Astrocyte (in vitro differentiated cells and primary cell): ENCODE measurements at regions not wholly inside any gene's neighbourhood (a gene's known extent, or its start where the extent isn't known, plus 50 kb on each side); places are given as distances from the start of the nearest gene placed in this dataset.
A peak's percentile ranks its signal among the peaks of the same experiment; 100 is the strongest.

Experiments used
- DNase-seq: peaks from one replicate; pipeline ENCODE4 v3.0.0-alpha.2; 2010; ENCODE audit warnings: low read depth
- FAIRE-seq: peaks from 2 replicates; lab custom pipeline; 2011; peaks lifted over from hg19 to GRCh38; lab: Jason Lieb, UNC
- H2AFZ ChIP-seq: 2 replicates; pipeline ENCODE4 v1.6.0; 2012; ENCODE audit warnings: low read depth, low read length, inconsistent platforms
- H3K27ac ChIP-seq: 2 replicates; pipeline ENCODE4 v1.5.1; 2011; ENCODE audit warnings: low read depth, low read length, inconsistent platforms
- H3K27me3 ChIP-seq: 2 replicates; pipeline ENCODE4 v1.6.0; 2011; ENCODE audit warnings: low read length, inconsistent platforms; ENCODE audit not compliant: insufficient read depth
- H3K36me3 ChIP-seq: 2 replicates; pipeline ENCODE4 v1.5.1; 2011; ENCODE audit warnings: low read length, inconsistent platforms; ENCODE audit not compliant: insufficient read depth
- H3K4me1 ChIP-seq: 2 replicates; pipeline ENCODE4 v1.5.1; 2011; ENCODE audit warnings: low read length, inconsistent platforms; ENCODE audit not compliant: insufficient read depth
- H3K4me2 ChIP-seq: 2 replicates; pipeline ENCODE4 v1.6.0; 2012; ENCODE audit warnings: low read length, inconsistent platforms
- H3K4me3 ChIP-seq: 2 replicates; pipeline ENCODE4 v1.5.1; 2011; ENCODE audit warnings: low read depth, mild to moderate bottlenecking, low read length, inconsistent platforms; ENCODE audit not compliant: insufficient read depth
- H3K79me2 ChIP-seq: 2 replicates; pipeline ENCODE4 v1.6.0; 2012; ENCODE audit warnings: mild to moderate bottlenecking, low read length, inconsistent platforms; ENCODE audit not compliant: insufficient read depth
- H3K9ac ChIP-seq: 2 replicates; pipeline ENCODE4 v1.6.0; 2012; ENCODE audit warnings: mild to moderate bottlenecking, low read length, inconsistent platforms
- H3K9me3 ChIP-seq: 2 replicates; pipeline ENCODE4 v1.5.1; 2012; ENCODE audit warnings: low read depth, mild to moderate bottlenecking, low read length, inconsistent platforms; ENCODE audit not compliant: insufficient read depth
- H4K20me1 ChIP-seq: 2 replicates; pipeline ENCODE4 v1.6.0; 2012; ENCODE audit warnings: low read length, inconsistent platforms; ENCODE audit not compliant: insufficient read depth
- H3K27ac Mint-ChIP-seq: one replicate; pipeline ENCODE4 v1.8.0; 2021; ENCODE audit warnings: mild to moderate bottlenecking, mixed read lengths; ENCODE audit not compliant: unreplicated experiment
- H3K27me3 Mint-ChIP-seq: one replicate; pipeline ENCODE4 v1.8.0; 2021; ENCODE audit warnings: low read depth, mixed read lengths; ENCODE audit not compliant: unreplicated experiment
- H3K36me3 Mint-ChIP-seq: one replicate; pipeline ENCODE4 v1.8.0; 2021; ENCODE audit warnings: low read depth, mixed read lengths; ENCODE audit not compliant: unreplicated experiment
- H3K4me1 Mint-ChIP-seq: one replicate; pipeline ENCODE4 v1.8.0; 2021; ENCODE audit warnings: low read depth, mixed read lengths; ENCODE audit not compliant: unreplicated experiment
- H3K4me3 Mint-ChIP-seq: one replicate; pipeline ENCODE4 v1.8.0; 2021; ENCODE audit warnings: mild to moderate bottlenecking, moderate library complexity, mixed read lengths; ENCODE audit not compliant: unreplicated experiment
- H3K9me3 Mint-ChIP-seq: one replicate; pipeline ENCODE4 v1.8.0; 2021; ENCODE audit warnings: mild to moderate bottlenecking, mixed read lengths; ENCODE audit not compliant: unreplicated experiment
- EZH2 ChIP-seq: IDR thresholded peaks from 2 replicates; pipeline ENCODE4 v1.6.1; 2012; ENCODE audit warnings: mild to moderate bottlenecking, low read length, inconsistent platforms; ENCODE audit not compliant: insufficient read depth
- TF ChIP-seq, protein P1 (sequence below): IDR thresholded peaks from 2 replicates; pipeline ENCODE4 v1.5.1; 2011; ENCODE audit warnings: low read depth, mild to moderate bottlenecking, inconsistent platforms, low read length, moderate library complexity; ENCODE audit not compliant: insufficient read depth

DNA sequence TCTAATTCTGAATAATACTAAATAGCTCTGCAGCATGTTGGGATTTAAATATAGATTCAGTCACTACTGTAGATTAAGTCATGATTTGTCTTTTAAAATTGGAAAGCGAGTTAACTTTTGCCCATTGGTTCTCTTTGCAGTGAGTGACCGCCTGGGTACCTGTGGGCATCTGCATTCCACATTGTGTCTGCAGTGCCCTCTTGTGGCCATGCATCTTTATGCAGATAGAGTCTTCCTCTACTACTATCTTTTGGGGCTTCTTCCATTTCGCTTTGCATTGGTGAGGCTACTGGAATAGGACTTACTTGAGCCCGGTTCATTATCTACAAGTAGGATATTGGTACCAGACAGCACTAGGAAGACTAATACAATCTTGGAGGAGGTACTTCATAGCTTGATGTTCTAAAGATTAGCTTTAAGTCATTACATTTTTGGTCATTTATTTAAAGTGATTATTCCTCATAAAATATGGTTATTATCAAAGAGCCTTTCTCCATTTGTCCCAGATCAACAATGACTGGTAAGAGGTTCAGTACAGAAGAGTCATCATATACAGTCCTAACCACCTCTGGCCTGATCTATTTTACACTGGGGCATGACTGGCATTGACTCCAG, 203.0 kb downstream of the SOCS6 start:
- H3K27ac Mint-ChIP-seq: no peak overlapping the region
- no peaks in the 10 kb centered on the region for H3K9me3 Mint-ChIP-seq
- H4K20me1 ChIP-seq: no peaks in the 10 kb centered on the region
- H3K27ac ChIP-seq: no peak overlapping the region
- H3K27me3 Mint-ChIP-seq: peaks cover 6% of the 10 kb centered on the region
- H3K4me1 Mint-ChIP-seq: peaks cover 8% of the 10 kb centered on the region
- H2AFZ ChIP-seq: no peak overlapping the region
- no peak overlapping the region for H3K4me2 ChIP-seq
- H3K4me3 Mint-ChIP-seq: no peak overlapping the region
- H3K4me1 ChIP-seq: no peaks in the 10 kb centered on the region
- H3K36me3 Mint-ChIP-seq: no peaks in the 10 kb centered on the region
- DNase-seq: peak; percentile 6
- no peaks in the 10 kb centered on the region for H3K9me3 ChIP-seq
- no peak overlapping the region for H3K9ac ChIP-seq
- H3K79me2 ChIP-seq: no peaks in the 10 kb centered on the region
- no peaks in the 10 kb centered on the region for H3K36me3 ChIP-seq
- TF ChIP-seq, protein P1, sequence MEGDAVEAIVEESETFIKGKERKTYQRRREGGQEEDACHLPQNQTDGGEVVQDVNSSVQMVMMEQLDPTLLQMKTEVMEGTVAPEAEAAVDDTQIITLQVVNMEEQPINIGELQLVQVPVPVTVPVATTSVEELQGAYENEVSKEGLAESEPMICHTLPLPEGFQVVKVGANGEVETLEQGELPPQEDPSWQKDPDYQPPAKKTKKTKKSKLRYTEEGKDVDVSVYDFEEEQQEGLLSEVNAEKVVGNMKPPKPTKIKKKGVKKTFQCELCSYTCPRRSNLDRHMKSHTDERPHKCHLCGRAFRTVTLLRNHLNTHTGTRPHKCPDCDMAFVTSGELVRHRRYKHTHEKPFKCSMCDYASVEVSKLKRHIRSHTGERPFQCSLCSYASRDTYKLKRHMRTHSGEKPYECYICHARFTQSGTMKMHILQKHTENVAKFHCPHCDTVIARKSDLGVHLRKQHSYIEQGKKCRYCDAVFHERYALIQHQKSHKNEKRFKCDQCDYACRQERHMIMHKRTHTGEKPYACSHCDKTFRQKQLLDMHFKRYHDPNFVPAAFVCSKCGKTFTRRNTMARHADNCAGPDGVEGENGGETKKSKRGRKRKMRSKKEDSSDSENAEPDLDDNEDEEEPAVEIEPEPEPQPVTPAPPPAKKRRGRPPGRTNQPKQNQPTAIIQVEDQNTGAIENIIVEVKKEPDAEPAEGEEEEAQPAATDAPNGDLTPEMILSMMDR: peak; percentile 87
- TF ChIP-seq EZH2: no peak
- no peaks in the 10 kb centered on the region for H3K27me3 ChIP-seq
- no peak overlapping the region for H3K4me3 ChIP-seq
- FAIRE-seq: no peak

DNA sequence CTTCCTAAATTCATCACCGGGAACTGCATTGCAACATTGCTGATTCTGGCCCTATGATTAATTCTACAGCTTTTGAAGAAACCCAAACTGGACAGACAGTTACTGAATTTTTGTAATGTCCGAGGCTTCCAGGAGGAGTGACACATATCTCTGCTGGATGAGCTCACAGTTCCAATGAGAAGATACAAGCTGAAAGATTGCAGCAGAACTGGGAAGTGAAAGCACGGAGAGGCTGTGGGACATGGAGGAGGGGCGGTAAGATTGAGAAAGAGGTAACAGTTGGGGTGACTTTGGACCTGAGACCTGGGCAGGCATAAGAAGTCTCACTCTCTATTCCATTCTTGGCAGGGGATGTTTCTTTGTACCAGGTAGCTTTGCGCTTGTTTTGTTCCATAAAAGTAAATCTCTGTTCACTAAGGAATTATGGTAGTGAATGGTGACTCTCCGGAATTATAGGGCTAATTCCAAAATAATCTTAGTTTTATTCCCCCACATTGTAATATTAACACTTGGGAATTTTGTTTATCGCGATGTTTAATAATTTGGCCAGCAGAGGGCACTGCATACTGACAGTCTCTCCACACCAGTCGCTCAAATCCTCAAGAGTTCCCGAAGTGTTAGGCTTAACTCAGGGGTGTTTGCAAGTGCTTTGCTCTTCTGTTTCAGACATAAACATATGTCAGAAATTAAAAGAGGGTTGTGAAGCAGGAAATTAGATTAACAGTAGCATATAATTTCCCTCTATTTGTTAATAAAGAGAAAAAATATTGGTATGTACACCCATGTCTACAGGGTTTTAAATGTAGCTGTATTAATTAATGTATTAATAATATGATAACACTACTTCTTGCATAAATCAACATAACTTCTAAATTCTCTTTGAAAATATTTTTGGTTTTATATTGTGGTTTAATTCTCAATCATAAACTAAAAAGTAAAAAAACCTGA, 201.4 kb downstream of the SOCS6 start:
- Mint-ChIP-seq H3K4me3 (peak overlapping the region; percentile 18), H3K4me1 (peaks cover 8% of the 10 kb centered on the region), H3K27ac (peak overlapping the region; percentile 12), H3K36me3 (no peaks in the 10 kb centered on the region), H3K27me3 (peaks cover 7% of the 10 kb centered on the region), H3K9me3 (no peaks in the 10 kb centered on the region)
- no peaks in the 10 kb centered on the region for H3K9me3 ChIP-seq
- no peak for FAIRE-seq
- no peaks in the 10 kb centered on the region for H3K79me2 ChIP-seq
- no peak overlapping the region for H3K27ac ChIP-seq
- H3K27me3 ChIP-seq: no peaks in the 10 kb centered on the region
- peak overlapping the region; percentile 74 for H3K4me2 ChIP-seq
- peak; percentile 8 for DNase-seq
- H3K36me3 ChIP-seq: no peaks in the 10 kb centered on the region
- H2AFZ ChIP-seq: peak overlapping the region; percentile 63
- TF ChIP-seq, protein P1: peak; percentile 65
- no peak for TF ChIP-seq EZH2
- peak overlapping the region; percentile 39 for H3K9ac ChIP-seq
- H3K4me3 ChIP-seq: peak overlapping the region; percentile 35
- H3K4me1 ChIP-seq: no peaks in the 10 kb centered on the region
- H4K20me1 ChIP-seq: no peaks in the 10 kb centered on the region
